ENCODE measurements at regions not wholly inside any gene's neighbourhood (a gene's known extent, or its start where the extent isn't known, plus 50 kb on each side); places are given as distances from the start of the nearest gene placed in this dataset.
"Not testable (repeated sequence)": the region's sequence is repeated elsewhere in the genome, so short reads cannot be mapped to it uniquely, and the experiment has no call there.

DNA sequence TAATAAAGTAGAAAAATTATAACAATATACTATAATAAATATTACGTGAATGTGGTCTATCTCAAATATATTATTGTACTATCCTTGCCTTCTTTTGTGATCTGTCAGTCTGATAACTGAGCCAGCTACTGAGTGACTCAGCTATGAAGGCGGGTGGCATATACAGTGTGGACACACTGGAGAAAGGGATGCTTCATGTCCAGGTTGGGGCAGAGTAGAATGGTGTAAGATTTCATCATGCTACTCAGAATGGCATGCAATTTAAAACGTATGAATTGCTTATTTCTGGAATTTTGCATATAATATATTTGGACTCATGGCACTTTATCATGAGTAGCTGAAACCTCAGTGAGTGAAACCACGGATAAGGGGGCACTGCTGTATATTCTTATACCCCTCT is 172.9 kb upstream of the TBC1D5 start:
- no peak for DNase-seq (ENCODE audit: extremely low read depth in 1 of 2, low read depth in 1 of 2)

DNA sequence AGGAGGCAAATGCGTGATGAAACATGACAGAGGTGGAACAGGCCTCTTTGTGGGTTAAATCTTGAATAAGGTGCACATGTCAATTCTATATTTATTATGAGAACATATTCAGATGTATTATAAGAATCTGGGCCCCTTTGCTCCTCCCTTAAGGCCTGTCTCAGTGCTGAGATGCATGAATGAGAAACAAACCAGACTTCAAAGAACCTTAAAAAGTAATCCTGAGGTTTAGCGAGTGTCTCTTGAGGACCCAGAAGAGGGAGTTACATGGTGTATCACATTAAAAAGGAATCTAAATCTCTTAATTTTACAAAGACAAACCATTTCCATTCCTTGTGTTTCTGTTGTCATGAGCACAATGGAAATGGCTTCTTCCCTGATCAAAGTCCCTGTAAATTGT is 170.9 kb upstream of the TBC1D5 start:
- no peak for DNase-seq (ENCODE audit: extremely low read depth in 1 of 2, low read depth in 1 of 2)

GRCh38 chr3:17911986-17912760 is 169.7 kb upstream of the TBC1D5 start:
- DNase-seq (ENCODE audit: extremely low read depth in 1 of 2, low read depth in 1 of 2): no peak

DNA sequence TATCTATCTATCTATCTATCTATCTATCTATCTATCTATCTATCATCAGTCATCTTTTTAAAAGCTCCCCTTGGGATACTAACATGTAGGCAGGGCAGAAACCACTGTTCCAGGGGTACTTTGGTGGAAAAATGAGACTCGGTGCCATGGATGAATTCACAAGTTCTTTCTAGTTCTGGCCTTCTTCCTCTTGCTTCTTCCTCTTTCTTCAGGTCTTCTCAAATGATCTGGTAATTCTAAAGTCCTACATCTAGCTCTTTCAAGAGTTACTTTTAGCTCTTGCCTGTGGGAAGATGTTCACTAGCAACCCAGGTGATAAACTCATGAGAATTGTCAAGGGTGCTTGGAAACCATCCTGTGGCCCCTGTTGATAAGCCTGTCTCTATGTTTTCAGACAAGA is 168.5 kb upstream of the TBC1D5 start:
- no peak for DNase-seq (ENCODE audit: extremely low read depth in 1 of 2, low read depth in 1 of 2)

DNA sequence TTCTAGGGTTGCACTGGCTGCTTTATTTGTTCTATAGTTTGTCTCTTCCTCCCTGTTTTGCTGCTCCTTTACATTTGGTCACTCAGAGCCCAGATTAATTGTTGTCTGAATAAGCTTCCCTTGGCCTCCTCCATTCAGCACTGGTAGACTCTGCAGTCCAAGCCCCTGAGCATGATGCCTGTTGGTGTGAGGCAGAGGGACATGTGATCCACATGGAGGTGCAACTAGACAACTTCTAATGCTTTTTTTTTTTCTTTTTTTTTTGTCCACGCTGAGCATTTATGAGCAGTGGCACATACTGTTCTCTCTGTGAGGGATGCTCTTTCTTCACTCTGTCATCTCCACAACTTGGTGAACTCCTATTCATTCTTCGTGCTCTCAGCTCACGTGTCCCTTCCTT is 167.3 kb upstream of the TBC1D5 start:
- DNase-seq (ENCODE audit: extremely low read depth in 1 of 2, low read depth in 1 of 2): no peak

GRCh38 chr3:17908399-17909191 is 166.2 kb upstream of the TBC1D5 start:
- DNase-seq (ENCODE audit: extremely low read depth in 1 of 2, low read depth in 1 of 2): no peak

DNA sequence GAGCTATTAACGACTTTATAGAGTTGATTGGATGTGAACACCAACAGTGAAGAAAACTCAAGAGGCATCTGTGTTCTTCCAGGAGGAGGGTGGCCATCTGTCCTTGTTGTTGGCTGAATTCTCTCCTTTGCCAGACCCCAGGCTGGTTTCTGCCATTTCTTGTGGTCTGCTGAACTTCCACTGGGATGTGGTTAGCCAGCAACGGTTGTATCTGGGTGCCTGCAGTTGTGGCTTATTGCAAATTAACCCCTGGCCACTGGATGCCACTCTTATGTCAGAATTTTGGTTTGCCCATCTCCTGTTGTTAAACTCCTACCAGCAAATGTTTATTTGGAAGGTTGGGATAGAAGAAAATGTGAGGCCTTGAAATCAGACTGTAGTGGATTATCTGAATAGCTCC is 163.6 kb upstream of the TBC1D5 start:
- no peak for DNase-seq (ENCODE audit: extremely low read depth in 1 of 2, low read depth in 1 of 2)

DNA sequence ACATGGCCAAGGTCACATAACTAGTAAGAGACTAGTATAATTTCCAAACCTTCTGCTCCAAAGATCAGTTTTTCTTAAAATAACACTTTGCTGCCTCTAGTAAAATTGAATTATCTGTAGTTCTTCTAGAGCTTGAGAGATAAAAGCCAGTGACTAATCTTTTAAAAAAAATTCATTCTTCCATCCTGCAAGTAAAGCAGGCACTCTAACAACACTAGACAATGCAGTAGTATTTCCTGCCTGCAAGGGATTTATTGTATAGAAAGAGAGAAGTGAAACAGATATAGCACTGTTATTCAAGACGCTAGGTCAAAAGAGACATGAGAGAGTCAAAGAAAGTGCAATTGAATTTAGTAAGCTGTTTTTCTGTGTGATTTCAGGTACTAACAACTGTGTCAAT is 159.5 kb upstream of the TBC1D5 start:
- DNase-seq (ENCODE audit: extremely low read depth in 1 of 2, low read depth in 1 of 2): no peak

- peak in 1 of 2 donors; percentile 14 for DNase-seq (ENCODE audit: extremely low read depth in 1 of 2, low read depth in 1 of 2)
Measured at GRCh38 chr3:17894434-17895060, 152.1 kb upstream of the TBC1D5 start.

DNA sequence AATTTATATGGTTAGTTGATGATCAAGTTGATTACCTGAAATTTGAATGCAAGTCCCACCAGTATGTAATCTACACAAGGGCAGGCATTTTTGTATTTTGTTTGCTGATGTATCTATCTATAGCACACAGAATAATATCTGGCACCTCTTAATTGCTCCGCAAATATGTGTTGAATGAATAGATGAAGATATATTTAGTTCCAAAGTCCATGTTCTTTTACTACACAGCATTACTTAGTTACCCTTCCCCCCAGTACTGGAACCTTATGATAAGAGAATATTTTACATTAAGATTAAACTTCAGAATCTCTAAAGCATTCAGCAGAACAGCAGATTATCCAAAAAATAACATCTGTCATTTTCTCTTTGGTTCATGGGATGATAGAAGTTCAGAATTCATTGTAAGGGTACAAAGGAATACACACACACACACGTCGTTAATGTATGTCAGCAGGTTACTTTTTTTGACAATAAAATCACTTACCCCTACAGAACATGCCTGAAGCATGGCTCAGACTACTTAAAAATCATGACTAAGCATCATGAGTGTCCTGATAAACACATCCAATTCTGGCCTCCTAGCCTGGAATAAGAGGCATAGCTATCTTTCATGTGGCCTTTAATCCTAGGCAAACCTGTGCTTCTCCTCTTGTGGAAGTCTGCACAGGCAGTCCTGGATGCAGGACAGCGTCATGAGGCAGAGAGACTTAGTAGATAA is 148.9 kb upstream of the TBC1D5 start:
- DNase-seq (ENCODE audit: extremely low read depth in 1 of 2, low read depth in 1 of 2): no peak

DNA sequence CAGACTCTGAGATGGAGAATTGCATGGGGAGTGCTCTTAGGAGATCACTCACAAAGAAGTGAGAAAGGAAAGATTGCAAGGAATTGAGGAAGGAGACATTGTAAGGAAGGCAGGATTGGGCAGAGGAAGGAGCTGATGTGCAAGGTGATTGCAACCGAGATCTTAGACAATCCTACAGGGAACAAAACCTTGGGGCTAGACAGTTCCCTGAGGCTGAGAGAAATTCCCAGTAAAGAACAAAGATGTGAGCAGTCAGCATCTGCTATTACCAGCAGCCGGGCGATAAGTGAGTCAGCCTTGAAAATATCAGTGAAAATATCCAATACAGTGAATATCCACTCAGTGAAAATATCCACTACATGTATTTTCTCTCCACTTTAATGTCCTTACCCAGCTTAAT is 143.6 kb upstream of the TBC1D5 start:
- DNase-seq (ENCODE audit: extremely low read depth in 1 of 2, low read depth in 1 of 2): no peak

- DNase-seq (ENCODE audit: extremely low read depth in 1 of 2, low read depth in 1 of 2): no peak
Measured at GRCh38 chr3:17882981-17883380, 140.6 kb upstream of the TBC1D5 start.

GRCh38 chr3:17877299-17877698 is 134.9 kb upstream of the TBC1D5 start:
- DNase-seq (ENCODE audit: extremely low read depth in 1 of 2, low read depth in 1 of 2): no peak

- DNase-seq (ENCODE audit: extremely low read depth in 1 of 2, low read depth in 1 of 2): no peak
Measured at GRCh38 chr3:17874636-17875035, 132.2 kb upstream of the TBC1D5 start.

DNA sequence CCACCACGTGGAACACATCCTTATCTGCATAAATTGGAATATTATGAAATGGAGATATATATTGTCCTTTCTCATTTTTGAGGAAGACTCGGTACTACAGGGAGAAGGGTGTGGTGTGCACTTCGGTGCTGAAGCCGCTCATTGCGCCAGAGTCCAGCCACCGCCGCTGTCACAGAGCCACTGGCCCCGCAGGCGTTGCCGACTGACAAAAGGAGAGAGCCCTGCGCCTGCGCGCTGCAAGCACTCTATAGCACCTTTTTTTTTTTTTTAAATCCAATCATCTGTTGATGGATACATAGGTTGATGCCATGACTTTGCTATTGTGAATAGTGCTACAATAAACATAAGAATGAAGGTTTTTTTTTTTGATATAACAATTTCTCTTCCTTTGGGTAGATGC is 130.0 kb upstream of the TBC1D5 start:
- no peak for DNase-seq (ENCODE audit: extremely low read depth in 1 of 2, low read depth in 1 of 2)

GRCh38 chr3:17865631-17866030 is 123.2 kb upstream of the TBC1D5 start:
- DNase-seq (ENCODE audit: extremely low read depth in 1 of 2, low read depth in 1 of 2): no peak

- DNase-seq (ENCODE audit: extremely low read depth in 1 of 2, low read depth in 1 of 2): no peak
Measured at GRCh38 chr3:17861476-17861875, 119.0 kb upstream of the TBC1D5 start.

GRCh38 chr3:17860840-17861471 is 118.5 kb upstream of the TBC1D5 start:
- DNase-seq (ENCODE audit: extremely low read depth in 1 of 2, low read depth in 1 of 2): not testable (repeated sequence)

DNA sequence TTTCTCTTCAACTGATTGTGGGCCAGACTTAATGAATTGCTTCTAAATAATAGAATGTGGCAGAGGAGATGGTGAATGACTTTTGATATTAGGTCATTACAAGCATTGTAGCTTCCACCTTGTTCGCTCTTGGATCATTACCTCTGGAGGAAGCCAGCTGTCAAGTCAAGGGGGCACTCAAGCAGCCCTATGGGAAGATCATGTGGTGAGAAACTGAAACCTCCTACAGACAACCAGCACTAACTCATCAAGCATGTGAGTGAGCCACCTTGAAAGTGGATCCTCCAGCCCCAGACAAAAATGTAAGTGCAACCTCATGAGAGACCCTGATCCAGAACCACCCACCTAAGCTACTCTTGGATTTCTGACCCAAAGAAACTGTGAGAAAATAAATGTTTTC is 109.8 kb upstream of the TBC1D5 start:
- DNase-seq (ENCODE audit: extremely low read depth in 1 of 2, low read depth in 1 of 2): no peak

DNA sequence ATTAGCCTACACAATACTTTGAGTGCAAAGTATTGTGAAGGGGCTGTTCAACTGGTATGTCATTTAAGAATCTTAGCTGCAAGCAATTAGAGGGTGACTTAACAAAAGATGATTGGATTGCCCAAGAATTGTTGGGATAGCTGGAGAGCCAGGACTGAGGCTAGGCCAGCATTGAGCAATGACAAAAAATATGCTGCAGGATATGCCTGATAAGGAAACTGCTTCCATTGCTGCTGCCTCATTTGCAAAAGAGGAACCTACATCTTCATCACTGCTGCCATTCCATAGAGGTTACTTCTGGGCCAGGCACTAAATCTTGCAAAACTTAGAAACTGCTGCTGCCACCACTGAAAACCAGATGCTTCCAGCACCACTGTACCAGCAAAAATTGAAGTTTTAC is 108.0 kb upstream of the TBC1D5 start:
- DNase-seq (ENCODE audit: extremely low read depth in 1 of 2, low read depth in 1 of 2): no peak

DNA sequence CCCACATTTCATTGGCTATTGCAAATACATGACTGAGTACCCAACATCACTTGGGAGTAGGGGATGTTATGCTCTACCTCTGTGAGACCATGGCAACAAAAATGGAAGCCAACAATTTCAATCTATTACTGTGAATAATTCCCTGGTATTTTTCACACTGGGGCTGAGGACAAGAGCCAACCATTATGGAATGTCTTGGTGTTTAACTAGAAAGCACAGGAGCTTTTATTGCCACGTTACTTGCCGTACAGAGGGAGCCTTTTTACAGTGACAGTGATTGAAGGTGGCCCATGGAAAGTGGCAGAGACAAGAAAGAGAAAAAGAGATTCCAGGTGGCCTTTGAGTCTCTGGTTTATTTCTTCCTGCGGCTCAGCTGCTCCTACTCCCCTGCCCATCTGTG is 105.7 kb upstream of the TBC1D5 start:
- DNase-seq (ENCODE audit: extremely low read depth in 1 of 2, low read depth in 1 of 2): no peak
